Lower lobe of right lung (tissue), 2 donors: ENCODE measurements at regions not wholly inside any gene's neighbourhood (a gene's known extent, or its start where the extent isn't known, plus 50 kb on each side); places are given as distances from the start of the nearest gene placed in this dataset.

ENCODE experiments used
- ATAC-seq, 2 donors: fragments of 200-7000 bp; cut with Tn5 transposase; one replicate each; pipeline ENCODE4 v1.9.1; 2020 to 2022; ENCODE audit warnings: mild to moderate bottlenecking in 2 of 2, moderate library complexity in 2 of 2
- DNase-seq: peaks from one replicate; pipeline ENCODE4 v3.0.0-alpha.2; 2020
- H3K27ac ChIP-seq: fragments of 200-600 bp; one replicate; pipeline ENCODE4 v1.8.0; 2022
- H3K27me3 ChIP-seq: fragments of 200-600 bp; one replicate; pipeline ENCODE4 v1.8.0; 2022; ENCODE audit warnings: low read depth
- H3K36me3 ChIP-seq: fragments of 200-600 bp; one replicate; pipeline ENCODE4 v1.8.0; 2022; ENCODE audit warnings: mild to moderate bottlenecking
- H3K4me1 ChIP-seq: fragments of 200-600 bp; one replicate; pipeline ENCODE4 v1.8.0; 2022
- H3K4me3 ChIP-seq: fragments of 200-600 bp; one replicate; pipeline ENCODE4 v1.8.0; 2022; ENCODE audit warnings: mild to moderate bottlenecking
- H3K9me3 ChIP-seq: fragments of 200-600 bp; one replicate; pipeline ENCODE4 v1.8.0; 2022
- intact Hi-C: fragments of 100-400 bp; cut with DNase I; formaldehyde crosslinking; loops from one replicate; pipeline ENCODE4 v1.11.0; 2022
- TF ChIP-seq, protein P1 (sequence below): fragments of 200-600 bp; IDR thresholded peaks from one replicate; pipeline ENCODE4 v1.8.0; 2022; ENCODE audit warnings: antibody characterized with exemption, mild to moderate bottlenecking
- donor health status: DM: no; HTN: yes; CAD: no; lungs with severe emphysema.

DNA sequence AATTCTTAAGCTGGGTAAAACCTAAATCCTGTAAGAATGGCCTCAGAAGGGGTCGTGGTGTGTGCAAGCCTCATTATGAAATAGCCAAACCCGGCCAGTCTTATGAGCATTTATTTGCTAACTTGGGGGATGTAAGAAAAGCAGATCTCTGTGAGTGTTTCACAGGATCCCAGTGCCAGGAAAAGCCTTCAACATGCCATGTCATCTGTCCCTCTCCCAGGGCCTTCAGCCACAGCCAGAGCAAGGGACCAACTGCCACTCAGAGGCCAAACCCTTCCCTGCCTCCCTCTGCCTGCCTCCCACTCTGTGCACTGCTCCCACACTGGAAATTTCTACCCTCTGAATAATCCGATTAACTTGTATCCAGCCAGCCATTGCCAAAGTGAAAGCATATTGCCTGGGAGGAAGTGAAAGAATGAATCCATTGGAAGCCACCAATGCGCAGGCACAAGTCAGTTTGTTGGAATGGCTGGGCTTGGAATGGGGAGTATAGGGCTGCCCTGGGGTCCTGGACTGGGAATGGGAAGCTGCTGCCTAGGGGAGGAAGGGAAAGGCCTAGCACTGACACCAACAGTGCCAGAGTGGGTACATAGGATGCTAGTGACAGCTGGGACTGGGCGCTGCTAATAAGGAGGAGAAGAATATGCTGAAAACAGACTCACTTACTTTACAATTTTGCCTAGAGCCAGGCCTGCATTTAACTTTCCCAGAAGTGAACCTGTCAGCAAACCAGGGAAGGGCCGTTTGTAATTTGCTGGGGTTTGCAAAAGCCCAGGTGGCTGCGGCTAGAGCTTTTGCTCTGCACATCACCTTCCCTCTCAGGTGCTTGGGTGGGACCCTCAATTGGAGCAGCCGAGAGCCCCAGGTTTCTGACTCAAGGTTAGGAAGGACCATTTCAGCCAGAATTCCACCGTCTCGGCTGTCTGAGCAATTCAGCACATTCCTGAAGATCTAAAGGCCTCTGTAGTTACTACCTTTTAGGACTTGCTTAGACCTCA lies 146.6 kb upstream of the NCK2 start:
- Histone ChIP-seq H3K27ac (no peak overlapping the region), H3K4me1 (no peaks in the 10 kb centered on the region), H3K9me3 (no peaks in the 10 kb centered on the region), H3K27me3 (no peaks in the 10 kb centered on the region), H3K4me3 (no peak overlapping the region), H3K36me3 (no peaks in the 10 kb centered on the region)
- DNase-seq (no peak), ATAC-seq (no peak)
- TF ChIP-seq, protein P1, sequence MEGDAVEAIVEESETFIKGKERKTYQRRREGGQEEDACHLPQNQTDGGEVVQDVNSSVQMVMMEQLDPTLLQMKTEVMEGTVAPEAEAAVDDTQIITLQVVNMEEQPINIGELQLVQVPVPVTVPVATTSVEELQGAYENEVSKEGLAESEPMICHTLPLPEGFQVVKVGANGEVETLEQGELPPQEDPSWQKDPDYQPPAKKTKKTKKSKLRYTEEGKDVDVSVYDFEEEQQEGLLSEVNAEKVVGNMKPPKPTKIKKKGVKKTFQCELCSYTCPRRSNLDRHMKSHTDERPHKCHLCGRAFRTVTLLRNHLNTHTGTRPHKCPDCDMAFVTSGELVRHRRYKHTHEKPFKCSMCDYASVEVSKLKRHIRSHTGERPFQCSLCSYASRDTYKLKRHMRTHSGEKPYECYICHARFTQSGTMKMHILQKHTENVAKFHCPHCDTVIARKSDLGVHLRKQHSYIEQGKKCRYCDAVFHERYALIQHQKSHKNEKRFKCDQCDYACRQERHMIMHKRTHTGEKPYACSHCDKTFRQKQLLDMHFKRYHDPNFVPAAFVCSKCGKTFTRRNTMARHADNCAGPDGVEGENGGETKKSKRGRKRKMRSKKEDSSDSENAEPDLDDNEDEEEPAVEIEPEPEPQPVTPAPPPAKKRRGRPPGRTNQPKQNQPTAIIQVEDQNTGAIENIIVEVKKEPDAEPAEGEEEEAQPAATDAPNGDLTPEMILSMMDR, result no peak
- intact Hi-C loops, result no loop called here

DNA sequence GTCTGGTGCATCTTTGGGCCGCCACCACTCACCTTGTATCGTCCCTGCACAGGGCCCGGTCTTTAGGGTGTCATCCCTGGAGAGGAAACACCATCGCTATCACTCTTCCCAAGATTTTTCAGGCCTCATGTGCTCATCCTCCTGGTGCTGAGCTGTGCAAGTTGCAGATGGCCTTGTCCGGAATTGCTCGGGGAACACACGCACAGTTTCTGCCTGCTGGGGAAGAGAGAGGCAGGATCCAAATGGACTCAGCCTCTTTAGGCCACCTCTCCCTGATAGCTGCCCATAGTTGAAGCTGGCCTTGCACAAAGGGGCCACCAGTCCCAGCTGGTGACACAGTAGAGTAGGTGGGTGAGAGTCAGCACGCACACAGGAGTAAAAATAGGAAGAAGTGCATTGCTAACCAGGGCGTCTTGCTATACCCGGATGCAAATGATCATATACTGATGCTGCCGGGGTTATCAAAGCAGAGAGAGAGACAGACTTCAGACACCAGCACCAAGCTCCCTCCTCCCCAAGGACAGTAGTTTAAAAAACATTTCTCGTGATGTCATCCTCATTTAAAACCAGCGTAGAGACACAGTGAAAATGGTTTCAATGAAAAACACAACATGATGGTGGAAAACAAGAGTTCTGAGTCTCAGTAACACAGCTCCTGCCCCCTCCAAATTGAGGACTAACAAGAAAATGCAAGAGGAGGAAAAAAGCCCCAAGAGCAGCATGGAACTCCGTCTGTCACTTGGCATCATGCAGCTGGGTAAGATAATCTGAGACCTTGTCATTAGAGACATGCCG lies 147.5 kb upstream of the NCK2 start:
- Histone ChIP-seq H3K9me3 (no peaks in the 10 kb centered on the region), H3K4me3 (no peak overlapping the region), H3K36me3 (no peaks in the 10 kb centered on the region), H3K4me1 (no peaks in the 10 kb centered on the region), H3K27ac (no peak overlapping the region), H3K27me3 (no peaks in the 10 kb centered on the region)
- no peak for DNase-seq
- intact Hi-C loops, result no loop called here
- no peak for ATAC-seq
- TF ChIP-seq, protein P1, result no peak

DNA sequence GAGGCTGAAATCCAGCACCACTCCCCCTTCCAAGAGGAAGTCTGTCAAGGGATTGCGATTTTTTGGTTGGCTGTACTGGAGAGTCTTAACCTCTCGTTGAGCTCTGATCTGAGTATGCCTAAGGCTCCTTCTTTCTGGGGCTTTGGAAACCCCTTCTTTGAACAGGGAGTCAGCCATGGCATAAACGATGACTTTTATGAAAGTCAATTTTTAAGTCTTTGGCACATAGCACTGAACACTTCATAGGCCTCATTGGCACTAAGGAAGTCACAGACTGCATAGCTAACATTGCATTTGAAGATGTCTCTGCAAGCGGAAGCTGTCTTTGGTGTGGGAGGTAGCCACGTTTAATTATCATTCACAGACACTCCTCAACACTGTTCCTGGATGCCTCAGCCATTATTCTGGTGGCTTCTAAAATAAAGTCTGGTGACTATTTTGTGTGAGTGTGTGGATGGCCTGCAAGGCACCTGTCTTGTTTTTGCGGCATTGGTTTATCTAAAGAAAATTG lies 148.2 kb upstream of the NCK2 start:
- Histone ChIP-seq H3K4me1 (no peaks in the 10 kb centered on the region), H3K27ac (no peak overlapping the region), H3K9me3 (no peaks in the 10 kb centered on the region), H3K36me3 (no peaks in the 10 kb centered on the region), H3K27me3 (no peaks in the 10 kb centered on the region), H3K4me3 (no peak overlapping the region)
- intact Hi-C loops, result no loop called here
- DNase-seq, result no peak
- ATAC-seq, result no peak
- TF ChIP-seq, protein P1, result no peak

DNA sequence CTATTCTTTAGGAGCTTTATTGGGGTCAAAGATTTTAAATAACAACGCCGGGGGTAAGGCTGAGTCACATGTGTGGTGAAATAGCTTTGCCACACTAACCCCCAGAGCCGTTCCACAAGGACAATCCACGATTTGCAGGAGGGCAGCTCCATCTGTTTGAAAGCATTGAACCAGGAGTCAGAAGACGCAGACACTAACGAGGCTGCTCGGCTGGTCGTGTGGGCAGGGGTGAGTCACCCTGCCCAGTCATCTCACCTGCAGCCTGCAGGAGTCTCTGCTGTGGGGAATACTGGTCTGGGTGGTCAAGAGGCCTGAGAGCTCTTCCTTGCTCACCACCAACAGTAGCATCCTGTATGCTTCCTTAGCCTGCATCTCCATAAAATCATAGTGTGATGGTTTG lies 149.2 kb upstream of the NCK2 start:
- H3K27me3 ChIP-seq, result no peaks in the 10 kb centered on the region
- ATAC-seq (no peak), DNase-seq (no peak)
- H3K4me1 ChIP-seq, result no peaks in the 10 kb centered on the region
- H3K27ac ChIP-seq, result no peak overlapping the region
- TF ChIP-seq, protein P1, result no peak
- peaks cover 2% of the 10 kb centered on the region for H3K9me3 ChIP-seq
- no peak overlapping the region for H3K4me3 ChIP-seq
- intact Hi-C loops, result no loop called here
- no peaks in the 10 kb centered on the region for H3K36me3 ChIP-seq

DNA sequence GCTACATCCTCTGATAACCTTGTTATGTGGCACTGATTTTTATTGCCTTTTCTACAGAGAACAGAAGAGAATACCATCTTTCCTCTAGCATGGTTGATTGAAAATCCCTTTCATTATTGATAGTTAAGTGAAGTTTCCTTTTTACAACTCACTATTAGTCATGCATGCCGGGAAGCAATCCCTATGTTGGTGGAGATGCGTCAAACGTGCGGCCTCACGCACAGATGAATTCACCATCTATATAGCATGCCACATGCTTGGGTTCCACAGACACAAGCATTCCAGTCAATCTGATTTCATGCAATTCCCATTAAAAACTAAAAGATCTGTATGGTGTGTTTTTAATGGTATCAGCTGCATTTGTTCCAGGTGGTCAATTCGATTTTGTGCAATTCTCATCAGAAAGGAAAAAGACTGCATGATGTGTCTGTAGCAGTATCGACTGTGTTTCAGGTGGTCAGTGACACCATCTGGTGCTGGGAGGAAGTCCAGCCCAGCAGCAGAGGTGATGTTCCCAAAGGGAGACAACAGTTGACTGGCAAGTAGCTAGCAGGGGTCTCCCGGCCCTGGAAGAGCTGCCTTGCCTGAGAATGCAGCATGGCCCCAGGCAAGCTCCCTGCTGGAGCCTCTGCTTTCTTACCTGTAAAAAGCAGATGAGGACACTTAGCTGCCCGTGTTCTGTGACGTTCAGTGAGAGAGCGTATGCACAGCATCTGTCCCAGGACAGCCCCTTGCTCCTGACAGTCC lies 151.3 kb upstream of the NCK2 start:
- ATAC-seq, result no peak
- TF ChIP-seq, protein P1, result no peak
- H3K27ac ChIP-seq, result no peak overlapping the region

More for the DNA sequence above, 151.3 kb upstream of the NCK2 start:
- intact Hi-C loops, result no loop called here
- no peaks in the 10 kb centered on the region for H3K27me3 ChIP-seq
- H3K36me3 ChIP-seq, result no peaks in the 10 kb centered on the region
- no peak overlapping the region for H3K4me3 ChIP-seq
- no peaks in the 10 kb centered on the region for H3K4me1 ChIP-seq
- DNase-seq, result no peak
- peaks cover 3% of the 10 kb centered on the region for H3K9me3 ChIP-seq
